ENCODE measurements at regions not wholly inside any gene's neighbourhood (a gene's known extent, or its start where the extent isn't known, plus 50 kb on each side); places are given as distances from the start of the nearest gene placed in this dataset.

- DNase-seq (ENCODE audit: low read depth, low spot score) (no peak), ATAC-seq (no peak)
- no peaks in the 10 kb centered on the region for H3K36me3 ChIP-seq (ENCODE audit: control insufficient read depth, insufficient read depth, low read length)
- in situ Hi-C loops (cut with HindIII; ENCODE audit: low pct_unique_long_range_greater_than_20kb, low sequenced_read_pairs) (no loop called here), intact Hi-C loops (cut with micrococcal nuclease; ENCODE audit: unreplicated experiment) (no loop called here)
- no peaks in the 10 kb centered on the region for H3K27me3 ChIP-seq (ENCODE audit: control insufficient read depth, insufficient read depth, low read length)
- no peaks in the 10 kb centered on the region for H3K4me1 ChIP-seq (ENCODE audit: control insufficient read depth, insufficient read depth, low read length)
- TF ChIP-seq TCF7L2 (IDR thresholded peaks at IDR 0.05; ENCODE audit: low read depth, low read length) (no peak), REST (IDR thresholded peaks at IDR 0.05; ENCODE audit: insufficient read depth in 1 of 2, low read depth in 2 of 2, low read length in 1 of 2) (no peak), CTCF (IDR thresholded peaks at IDR 0.05) (no peak), SIN3A (IDR thresholded peaks at IDR 0.05; ENCODE audit: borderline replicate concordance, insufficient read depth, low read depth, low read length) (no peak), POLR2AphosphoS5 (IDR thresholded peaks at IDR 0.05; ENCODE audit: low read depth, low read length) (no peak)
- H3K9me3 ChIP-seq (ENCODE audit: control insufficient read depth, insufficient read depth, low read depth, low read length), result no peaks in the 10 kb centered on the region
- no peak overlapping the region for H3K4me3 ChIP-seq (ENCODE audit: low read depth in 2 of 2, low read length in 2 of 2)
- POLR2A ChIA-PET, result no interaction called here
- no peak overlapping the region for H3K27ac ChIP-seq (ENCODE audit: low read length)
- BruUV-seq (replicated peaks), result no TSS peak
- CTCF ChIA-PET, result no interaction called here
Measured at GRCh38 chr11:42778193-42778592, 533.6 kb upstream of the API5 start.

- DNase-seq (ENCODE audit: low read depth, low spot score) (no peak), ATAC-seq (no peak)
- TF ChIP-seq SIN3A (IDR thresholded peaks at IDR 0.05; ENCODE audit: borderline replicate concordance, insufficient read depth, low read depth, low read length) (no peak), POLR2AphosphoS5 (IDR thresholded peaks at IDR 0.05; ENCODE audit: low read depth, low read length) (no peak), REST (IDR thresholded peaks at IDR 0.05; ENCODE audit: insufficient read depth in 1 of 2, low read depth in 2 of 2, low read length in 1 of 2) (no peak), CTCF (IDR thresholded peaks at IDR 0.05) (no peak), TCF7L2 (IDR thresholded peaks at IDR 0.05; ENCODE audit: low read depth, low read length) (no peak)
- H3K27ac ChIP-seq (ENCODE audit: low read length), result no peak overlapping the region
- H3K36me3 ChIP-seq (ENCODE audit: control insufficient read depth, insufficient read depth, low read length), result no peaks in the 10 kb centered on the region
- H3K4me3 ChIP-seq (ENCODE audit: low read depth in 2 of 2, low read length in 2 of 2), result no peak overlapping the region
- no peaks in the 10 kb centered on the region for H3K9me3 ChIP-seq (ENCODE audit: control insufficient read depth, insufficient read depth, low read depth, low read length)
- intact Hi-C loops (cut with micrococcal nuclease; ENCODE audit: unreplicated experiment), result no loop called here
- H3K4me1 ChIP-seq (ENCODE audit: control insufficient read depth, insufficient read depth, low read length), result no peaks in the 10 kb centered on the region
- in situ Hi-C loops (cut with HindIII; ENCODE audit: low pct_unique_long_range_greater_than_20kb, low sequenced_read_pairs), result no loop called here
- no TSS peak for BruUV-seq (replicated peaks)
- H3K27me3 ChIP-seq (ENCODE audit: control insufficient read depth, insufficient read depth, low read length), result no peaks in the 10 kb centered on the region
- CTCF ChIA-PET, result no interaction called here
- POLR2A ChIA-PET, result no interaction called here
Measured at GRCh38 chr11:42779555-42779954, 532.2 kb upstream of the API5 start.

Data from Panc1 (cell line).